ENCODE measurements at regions not wholly inside any gene's neighbourhood (a gene's known extent, or its start where the extent isn't known, plus 50 kb on each side); places are given as distances from the start of the nearest gene placed in this dataset.

DNA sequence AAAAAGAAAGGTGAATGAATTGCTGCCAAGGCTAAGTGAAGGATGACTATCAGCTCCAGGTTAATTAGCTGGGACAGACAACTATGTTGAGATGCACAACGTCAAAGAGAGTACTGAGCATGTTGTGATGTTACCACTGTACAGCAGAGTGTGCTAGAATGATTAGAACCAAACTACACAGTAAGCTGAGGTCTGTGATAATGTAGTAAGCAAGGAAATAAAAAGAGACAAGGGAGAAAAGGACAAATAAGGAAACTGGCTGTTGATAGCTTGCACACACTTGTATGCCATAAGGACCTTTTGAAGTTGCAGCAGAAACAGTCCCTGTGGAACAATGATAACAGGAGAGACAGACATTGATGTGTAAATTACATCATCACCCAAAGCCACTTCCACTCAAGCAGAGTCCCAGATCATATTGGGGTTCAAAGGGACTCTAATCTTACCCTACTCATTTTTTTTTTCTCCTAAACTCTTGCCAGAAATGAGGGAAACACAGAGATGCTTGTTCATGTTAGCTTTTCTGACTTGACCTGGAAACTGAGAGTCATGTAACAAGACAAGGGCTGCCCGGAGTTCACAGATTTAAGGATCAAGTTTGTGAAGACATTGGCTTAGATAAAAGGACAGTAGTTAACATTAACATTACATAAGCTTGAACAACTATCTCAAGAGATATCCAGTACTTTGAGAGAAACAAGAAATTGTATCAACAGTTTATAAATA lies 189.9 kb downstream of the CENPW start (continued):
- TF ChIP-seq, protein P1, sequence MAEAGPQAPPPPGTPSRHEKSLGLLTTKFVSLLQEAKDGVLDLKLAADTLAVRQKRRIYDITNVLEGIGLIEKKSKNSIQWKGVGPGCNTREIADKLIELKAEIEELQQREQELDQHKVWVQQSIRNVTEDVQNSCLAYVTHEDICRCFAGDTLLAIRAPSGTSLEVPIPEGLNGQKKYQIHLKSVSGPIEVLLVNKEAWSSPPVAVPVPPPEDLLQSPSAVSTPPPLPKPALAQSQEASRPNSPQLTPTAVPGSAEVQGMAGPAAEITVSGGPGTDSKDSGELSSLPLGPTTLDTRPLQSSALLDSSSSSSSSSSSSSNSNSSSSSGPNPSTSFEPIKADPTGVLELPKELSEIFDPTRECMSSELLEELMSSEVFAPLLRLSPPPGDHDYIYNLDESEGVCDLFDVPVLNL (CRISPR knock-in tag; IDR thresholded peaks at IDR 0.05; ENCODE audit: borderline replicate concordance, low read depth) = no peak
- TF ChIP-seq TP53 (CRISPR knock-in tag; IDR thresholded peaks at IDR 0.05) = no peak

DNA sequence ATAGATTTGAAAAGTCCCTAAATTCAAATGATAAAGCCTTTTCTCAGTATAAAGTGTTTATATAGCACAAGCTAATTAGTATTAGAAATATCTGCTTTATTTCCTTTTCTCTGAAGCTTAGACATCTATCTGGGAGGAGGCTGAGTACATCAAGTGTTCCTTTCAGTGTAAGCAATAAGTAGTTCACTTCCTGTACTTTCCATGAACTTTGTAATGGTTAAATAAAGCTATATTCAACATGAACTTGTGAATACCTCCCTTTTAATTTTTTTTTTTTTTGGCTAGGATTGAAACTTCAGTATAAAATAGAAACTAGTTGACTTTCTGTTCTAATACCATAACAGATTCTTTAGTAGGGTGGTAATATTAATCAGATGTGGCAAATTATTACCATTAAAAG lies 190.9 kb downstream of the CENPW start:
- no peaks in the 10 kb centered on the region for H3K36me3 Mint-ChIP-seq
- H3K4me1 Mint-ChIP-seq = peaks cover 30% of the 10 kb centered on the region
- no peaks in the 10 kb centered on the region for H3K27me3 Mint-ChIP-seq (ENCODE audit: low read depth)
- no peak for DNase-seq (ENCODE audit: low spot score)
- no peak overlapping the region for H3K4me3 Mint-ChIP-seq
- no peaks in the 10 kb centered on the region for H3K9me3 Mint-ChIP-seq
- no peak for TF ChIP-seq FOXJ3 (CRISPR knock-in tag; IDR thresholded peaks at IDR 0.05; ENCODE audit: borderline replicate concordance)
- TF ChIP-seq, protein P2, sequence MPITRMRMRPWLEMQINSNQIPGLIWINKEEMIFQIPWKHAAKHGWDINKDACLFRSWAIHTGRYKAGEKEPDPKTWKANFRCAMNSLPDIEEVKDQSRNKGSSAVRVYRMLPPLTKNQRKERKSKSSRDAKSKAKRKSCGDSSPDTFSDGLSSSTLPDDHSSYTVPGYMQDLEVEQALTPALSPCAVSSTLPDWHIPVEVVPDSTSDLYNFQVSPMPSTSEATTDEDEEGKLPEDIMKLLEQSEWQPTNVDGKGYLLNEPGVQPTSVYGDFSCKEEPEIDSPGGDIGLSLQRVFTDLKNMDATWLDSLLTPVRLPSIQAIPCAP (CRISPR knock-in tag; IDR thresholded peaks at IDR 0.05) = no peak
- TF ChIP-seq, protein P3, sequence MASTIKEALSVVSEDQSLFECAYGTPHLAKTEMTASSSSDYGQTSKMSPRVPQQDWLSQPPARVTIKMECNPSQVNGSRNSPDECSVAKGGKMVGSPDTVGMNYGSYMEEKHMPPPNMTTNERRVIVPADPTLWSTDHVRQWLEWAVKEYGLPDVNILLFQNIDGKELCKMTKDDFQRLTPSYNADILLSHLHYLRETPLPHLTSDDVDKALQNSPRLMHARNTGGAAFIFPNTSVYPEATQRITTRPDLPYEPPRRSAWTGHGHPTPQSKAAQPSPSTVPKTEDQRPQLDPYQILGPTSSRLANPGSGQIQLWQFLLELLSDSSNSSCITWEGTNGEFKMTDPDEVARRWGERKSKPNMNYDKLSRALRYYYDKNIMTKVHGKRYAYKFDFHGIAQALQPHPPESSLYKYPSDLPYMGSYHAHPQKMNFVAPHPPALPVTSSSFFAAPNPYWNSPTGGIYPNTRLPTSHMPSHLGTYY (CRISPR knock-in tag; IDR thresholded peaks at IDR 0.05) = no peak
- no peak for TF ChIP-seq TP53 (CRISPR knock-in tag; IDR thresholded peaks at IDR 0.05)
- no peak for TF ChIP-seq MYBL2 (CRISPR knock-in tag; IDR thresholded peaks at IDR 0.05)
- TF ChIP-seq, protein P4, sequence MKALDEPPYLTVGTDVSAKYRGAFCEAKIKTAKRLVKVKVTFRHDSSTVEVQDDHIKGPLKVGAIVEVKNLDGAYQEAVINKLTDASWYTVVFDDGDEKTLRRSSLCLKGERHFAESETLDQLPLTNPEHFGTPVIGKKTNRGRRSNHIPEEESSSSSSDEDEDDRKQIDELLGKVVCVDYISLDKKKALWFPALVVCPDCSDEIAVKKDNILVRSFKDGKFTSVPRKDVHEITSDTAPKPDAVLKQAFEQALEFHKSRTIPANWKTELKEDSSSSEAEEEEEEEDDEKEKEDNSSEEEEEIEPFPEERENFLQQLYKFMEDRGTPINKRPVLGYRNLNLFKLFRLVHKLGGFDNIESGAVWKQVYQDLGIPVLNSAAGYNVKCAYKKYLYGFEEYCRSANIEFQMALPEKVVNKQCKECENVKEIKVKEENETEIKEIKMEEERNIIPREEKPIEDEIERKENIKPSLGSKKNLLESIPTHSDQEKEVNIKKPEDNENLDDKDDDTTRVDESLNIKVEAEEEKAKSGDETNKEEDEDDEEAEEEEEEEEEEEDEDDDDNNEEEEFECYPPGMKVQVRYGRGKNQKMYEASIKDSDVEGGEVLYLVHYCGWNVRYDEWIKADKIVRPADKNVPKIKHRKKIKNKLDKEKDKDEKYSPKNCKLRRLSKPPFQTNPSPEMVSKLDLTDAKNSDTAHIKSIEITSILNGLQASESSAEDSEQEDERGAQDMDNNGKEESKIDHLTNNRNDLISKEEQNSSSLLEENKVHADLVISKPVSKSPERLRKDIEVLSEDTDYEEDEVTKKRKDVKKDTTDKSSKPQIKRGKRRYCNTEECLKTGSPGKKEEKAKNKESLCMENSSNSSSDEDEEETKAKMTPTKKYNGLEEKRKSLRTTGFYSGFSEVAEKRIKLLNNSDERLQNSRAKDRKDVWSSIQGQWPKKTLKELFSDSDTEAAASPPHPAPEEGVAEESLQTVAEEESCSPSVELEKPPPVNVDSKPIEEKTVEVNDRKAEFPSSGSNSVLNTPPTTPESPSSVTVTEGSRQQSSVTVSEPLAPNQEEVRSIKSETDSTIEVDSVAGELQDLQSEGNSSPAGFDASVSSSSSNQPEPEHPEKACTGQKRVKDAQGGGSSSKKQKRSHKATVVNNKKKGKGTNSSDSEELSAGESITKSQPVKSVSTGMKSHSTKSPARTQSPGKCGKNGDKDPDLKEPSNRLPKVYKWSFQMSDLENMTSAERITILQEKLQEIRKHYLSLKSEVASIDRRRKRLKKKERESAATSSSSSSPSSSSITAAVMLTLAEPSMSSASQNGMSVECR (CRISPR knock-in tag; IDR thresholded peaks at IDR 0.05; ENCODE audit: borderline replicate concordance) = no peak
- no peak for TF ChIP-seq NFYB (CRISPR knock-in tag; conservative IDR thresholded peaks at IDR 0.05; ENCODE audit: low read depth)
- ChIA-PET POLR2A (no interaction called here), CTCF (no interaction called here)
- no peak for ATAC-seq
- no peak overlapping the region for H3K27ac Mint-ChIP-seq

DNA sequence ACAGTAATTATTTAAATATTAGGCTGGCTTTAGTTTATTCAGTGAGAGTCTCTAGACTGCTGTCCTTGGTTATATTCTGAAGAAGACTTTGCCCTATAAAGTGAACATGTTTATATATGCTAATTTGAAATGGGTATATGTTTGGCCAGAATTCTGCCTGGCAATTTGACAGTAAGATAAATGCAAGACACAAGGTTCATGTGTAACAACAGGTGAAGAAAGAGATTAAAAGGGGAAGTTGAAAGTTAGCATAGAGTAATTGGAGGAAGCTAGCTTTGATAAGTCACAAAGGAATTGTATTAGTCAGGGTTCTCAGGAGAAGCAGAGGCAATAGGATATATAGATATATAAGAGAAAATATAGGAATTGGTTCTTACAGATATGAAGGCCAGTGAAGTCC lies 191.4 kb downstream of the CENPW start:
- Mint-ChIP-seq H3K4me1 (peaks cover 25% of the 10 kb centered on the region), H3K27ac (no peak overlapping the region), H3K4me3 (no peak overlapping the region), H3K36me3 (no peaks in the 10 kb centered on the region), H3K27me3 (ENCODE audit: low read depth) (no peaks in the 10 kb centered on the region), H3K9me3 (no peaks in the 10 kb centered on the region)
- POLR2A ChIA-PET = no interaction called here
- CTCF ChIA-PET = no interaction called here
- ATAC-seq (no peak), DNase-seq (ENCODE audit: low spot score) (no peak)
- TF ChIP-seq, protein P5, sequence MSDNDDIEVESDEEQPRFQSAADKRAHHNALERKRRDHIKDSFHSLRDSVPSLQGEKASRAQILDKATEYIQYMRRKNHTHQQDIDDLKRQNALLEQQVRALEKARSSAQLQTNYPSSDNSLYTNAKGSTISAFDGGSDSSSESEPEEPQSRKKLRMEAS (CRISPR knock-in tag; IDR thresholded peaks at IDR 0.05) = no peak
- TF ChIP-seq SMAD3 (CRISPR knock-in tag; IDR thresholded peaks at IDR 0.05; ENCODE audit: borderline replicate concordance) (no peak), JUN (CRISPR knock-in tag; IDR thresholded peaks at IDR 0.05) (no peak), IRF2 (CRISPR knock-in tag; IDR thresholded peaks at IDR 0.05; ENCODE audit: borderline replicate concordance, low read depth) (no peak), MXD4 (CRISPR knock-in tag; IDR thresholded peaks at IDR 0.05; ENCODE audit: borderline replicate concordance) (no peak)
- TF ChIP-seq, protein P6, sequence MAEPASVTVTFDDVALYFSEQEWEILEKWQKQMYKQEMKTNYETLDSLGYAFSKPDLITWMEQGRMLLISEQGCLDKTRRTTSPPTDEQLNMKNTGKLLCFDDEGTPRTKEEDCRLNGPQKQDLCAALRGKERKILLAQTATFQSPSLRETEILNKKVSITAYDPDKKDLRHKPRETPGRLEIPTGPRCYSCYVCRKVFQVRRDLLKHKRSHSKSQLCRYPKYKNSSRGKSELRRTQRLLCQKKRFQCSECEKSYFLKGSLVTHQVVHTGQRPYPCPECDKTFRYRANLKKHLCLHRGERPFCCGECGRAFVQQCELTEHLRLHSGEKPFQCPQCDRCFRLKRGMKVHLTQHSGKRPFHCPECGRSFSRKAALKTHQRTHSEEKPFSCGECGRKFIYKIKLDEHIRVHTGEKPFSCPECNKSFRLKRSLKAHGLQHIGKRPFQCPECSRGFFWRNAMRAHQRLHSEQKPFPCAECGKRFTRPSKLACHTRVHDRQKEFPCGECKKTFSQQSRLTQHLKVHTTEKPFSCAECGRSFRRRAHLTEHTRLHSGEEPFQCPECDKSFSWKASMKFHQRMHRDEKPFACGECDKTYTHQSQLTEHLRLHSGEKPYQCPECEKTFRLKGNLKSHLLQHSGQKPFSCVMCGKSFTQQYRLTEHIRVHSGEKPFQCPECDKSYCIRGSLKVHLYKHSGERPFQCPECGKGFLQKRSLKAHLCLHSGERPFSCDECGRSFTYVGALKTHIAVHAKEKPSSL (CRISPR knock-in tag; conservative IDR thresholded peaks at IDR 0.05) = no peak
- TF ChIP-seq, protein P7, sequence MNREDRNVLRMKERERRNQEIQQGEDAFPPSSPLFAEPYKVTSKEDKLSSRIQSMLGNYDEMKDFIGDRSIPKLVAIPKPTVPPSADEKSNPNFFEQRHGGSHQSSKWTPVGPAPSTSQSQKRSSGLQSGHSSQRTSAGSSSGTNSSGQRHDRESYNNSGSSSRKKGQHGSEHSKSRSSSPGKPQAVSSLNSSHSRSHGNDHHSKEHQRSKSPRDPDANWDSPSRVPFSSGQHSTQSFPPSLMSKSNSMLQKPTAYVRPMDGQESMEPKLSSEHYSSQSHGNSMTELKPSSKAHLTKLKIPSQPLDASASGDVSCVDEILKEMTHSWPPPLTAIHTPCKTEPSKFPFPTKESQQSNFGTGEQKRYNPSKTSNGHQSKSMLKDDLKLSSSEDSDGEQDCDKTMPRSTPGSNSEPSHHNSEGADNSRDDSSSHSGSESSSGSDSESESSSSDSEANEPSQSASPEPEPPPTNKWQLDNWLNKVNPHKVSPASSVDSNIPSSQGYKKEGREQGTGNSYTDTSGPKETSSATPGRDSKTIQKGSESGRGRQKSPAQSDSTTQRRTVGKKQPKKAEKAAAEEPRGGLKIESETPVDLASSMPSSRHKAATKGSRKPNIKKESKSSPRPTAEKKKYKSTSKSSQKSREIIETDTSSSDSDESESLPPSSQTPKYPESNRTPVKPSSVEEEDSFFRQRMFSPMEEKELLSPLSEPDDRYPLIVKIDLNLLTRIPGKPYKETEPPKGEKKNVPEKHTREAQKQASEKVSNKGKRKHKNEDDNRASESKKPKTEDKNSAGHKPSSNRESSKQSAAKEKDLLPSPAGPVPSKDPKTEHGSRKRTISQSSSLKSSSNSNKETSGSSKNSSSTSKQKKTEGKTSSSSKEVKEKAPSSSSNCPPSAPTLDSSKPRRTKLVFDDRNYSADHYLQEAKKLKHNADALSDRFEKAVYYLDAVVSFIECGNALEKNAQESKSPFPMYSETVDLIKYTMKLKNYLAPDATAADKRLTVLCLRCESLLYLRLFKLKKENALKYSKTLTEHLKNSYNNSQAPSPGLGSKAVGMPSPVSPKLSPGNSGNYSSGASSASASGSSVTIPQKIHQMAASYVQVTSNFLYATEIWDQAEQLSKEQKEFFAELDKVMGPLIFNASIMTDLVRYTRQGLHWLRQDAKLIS (CRISPR knock-in tag; IDR thresholded peaks at IDR 0.05; ENCODE audit: borderline replicate concordance) = no peak
- TF ChIP-seq, protein P8, sequence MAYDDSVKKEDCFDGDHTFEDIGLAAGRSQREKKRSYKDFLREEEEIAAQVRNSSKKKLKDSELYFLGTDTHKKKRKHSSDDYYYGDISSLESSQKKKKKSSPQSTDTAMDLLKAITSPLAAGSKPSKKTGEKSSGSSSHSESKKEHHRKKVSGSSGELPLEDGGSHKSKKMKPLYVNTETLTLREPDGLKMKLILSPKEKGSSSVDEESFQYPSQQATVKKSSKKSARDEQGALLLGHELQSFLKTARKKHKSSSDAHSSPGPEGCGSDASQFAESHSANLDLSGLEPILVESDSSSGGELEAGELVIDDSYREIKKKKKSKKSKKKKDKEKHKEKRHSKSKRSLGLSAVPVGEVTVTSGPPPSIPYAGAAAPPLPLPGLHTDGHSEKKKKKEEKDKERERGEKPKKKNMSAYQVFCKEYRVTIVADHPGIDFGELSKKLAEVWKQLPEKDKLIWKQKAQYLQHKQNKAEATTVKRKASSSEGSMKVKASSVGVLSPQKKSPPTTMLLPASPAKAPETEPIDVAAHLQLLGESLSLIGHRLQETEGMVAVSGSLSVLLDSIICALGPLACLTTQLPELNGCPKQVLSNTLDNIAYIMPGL (CRISPR knock-in tag; IDR thresholded peaks at IDR 0.05) = no peak

Measured in WTC11 (cell line).